ENCODE measurements at regions not wholly inside any gene's neighbourhood (a gene's known extent, or its start where the extent isn't known, plus 50 kb on each side); places are given as distances from the start of the nearest gene placed in this dataset.

DNA sequence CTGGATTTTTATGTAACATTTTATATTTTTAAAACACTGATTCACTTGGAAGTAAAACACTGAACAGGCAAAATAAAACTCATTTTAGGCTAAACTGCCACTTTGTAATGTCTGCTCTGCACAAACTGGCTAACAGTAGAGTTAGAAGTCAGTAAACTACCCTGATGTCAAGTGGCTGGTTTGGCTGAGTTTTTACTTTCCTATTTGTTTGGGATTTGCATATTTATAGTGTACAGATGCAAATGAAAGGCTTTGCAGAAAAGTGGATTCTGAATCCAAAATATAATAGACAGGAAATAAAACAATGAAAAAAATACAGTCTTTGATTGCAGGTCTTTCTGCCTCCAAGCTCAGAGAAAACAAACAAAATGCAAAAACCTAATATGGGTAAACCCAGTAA lies 213.1 kb downstream of the CDH26 start (continued):
- TF ChIP-seq PBX3 (IDR thresholded peaks at IDR 0.05) (no peak), TAF1 (IDR thresholded peaks at IDR 0.05; ENCODE audit: borderline replicate concordance, low read depth, low read length) (no peak), FOXM1 (IDR thresholded peaks at IDR 0.05; ENCODE audit: low read depth) (no peak), MAX (IDR thresholded peaks at IDR 0.05; ENCODE audit: low read depth) (no peak)
- TF ChIP-seq, protein P1, sequence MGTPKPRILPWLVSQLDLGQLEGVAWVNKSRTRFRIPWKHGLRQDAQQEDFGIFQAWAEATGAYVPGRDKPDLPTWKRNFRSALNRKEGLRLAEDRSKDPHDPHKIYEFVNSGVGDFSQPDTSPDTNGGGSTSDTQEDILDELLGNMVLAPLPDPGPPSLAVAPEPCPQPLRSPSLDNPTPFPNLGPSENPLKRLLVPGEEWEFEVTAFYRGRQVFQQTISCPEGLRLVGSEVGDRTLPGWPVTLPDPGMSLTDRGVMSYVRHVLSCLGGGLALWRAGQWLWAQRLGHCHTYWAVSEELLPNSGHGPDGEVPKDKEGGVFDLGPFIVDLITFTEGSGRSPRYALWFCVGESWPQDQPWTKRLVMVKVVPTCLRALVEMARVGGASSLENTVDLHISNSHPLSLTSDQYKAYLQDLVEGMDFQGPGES (IDR thresholded peaks at IDR 0.05; ENCODE audit: low read depth, low read length) = no peak

- Histone ChIP-seq H3K27me3 (ENCODE audit: insufficient read depth) (no peaks in the 10 kb centered on the region), H2AFZ (ENCODE audit: low read depth) (no peak overlapping the region), H3K36me3 (replicated peaks in 1 of 2; ENCODE audit: control insufficient read depth in 1 of 2, insufficient read depth in 2 of 2, low read length in 1 of 2) (no peaks in the 10 kb centered on the region), H3K4me2 (no peak overlapping the region), H3K27ac (ENCODE audit: low read depth in 2 of 2, low read length in 1 of 2) (no peak overlapping the region), H3K4me3 (ENCODE audit: low read depth in 2 of 2, low read length in 1 of 2) (no peak overlapping the region), H3K4me1 (ENCODE audit: control insufficient read depth in 1 of 2, insufficient read depth in 2 of 2, low read depth in 1 of 2, low read length in 1 of 2) (no peaks in the 10 kb centered on the region), H3K9me2 (no peaks in the 10 kb centered on the region), H4K20me1 (ENCODE audit: insufficient read depth) (no peaks in the 10 kb centered on the region), H3F3A (replicated peaks; ENCODE audit: insufficient read depth) (no peaks in the 10 kb centered on the region), H3K79me2 (ENCODE audit: insufficient read depth) (no peaks in the 10 kb centered on the region), H3K9ac (no peak overlapping the region), H3K9me3 (no peaks in the 10 kb centered on the region; the same call in 1 of the 2 replicates)
- POLR2A ChIA-PET = no interaction called here
- no peak for DNase-seq
- CTCF ChIA-PET = no interaction called here
- no peak for TF ChIP-seq GABPA (IDR thresholded peaks at IDR 0.05; ENCODE audit: low read depth)
- TF ChIP-seq GATA2 (CRISPR knock-in tag; IDR thresholded peaks at IDR 0.05) = no peak
- TF ChIP-seq RCOR1 (IDR thresholded peaks at IDR 0.05; ENCODE audit: low read length) = no peak
- TF ChIP-seq EZH2phosphoT487 (IDR thresholded peaks at IDR 0.05; ENCODE audit: borderline replicate concordance, low read depth) = no peak
- no peak for TF ChIP-seq CTCF (IDR thresholded peaks at IDR 0.05)
- TF ChIP-seq PBX3 (IDR thresholded peaks at IDR 0.05) = no peak
- no peak for TF ChIP-seq RXRA (IDR thresholded peaks at IDR 0.05; ENCODE audit: borderline replicate concordance, low read depth)
- TF ChIP-seq ELF1 (IDR thresholded peaks at IDR 0.05) = no peak
- TF ChIP-seq TCF12 (IDR thresholded peaks at IDR 0.05) = no peak
- TF ChIP-seq RAD21 (IDR thresholded peaks at IDR 0.05; ENCODE audit: low read length) = no peak
- no peak for TF ChIP-seq USF1 (IDR thresholded peaks at IDR 0.05; ENCODE audit: borderline replicate concordance, low read depth)
- no peak for TF ChIP-seq NRF1 (IDR thresholded peaks at IDR 0.05; ENCODE audit: low read depth, low read length)
- TF ChIP-seq, protein P1 (IDR thresholded peaks at IDR 0.05; ENCODE audit: low read depth, low read length) = no peak
- TF ChIP-seq EP300 (IDR thresholded peaks at IDR 0.05; ENCODE audit: borderline replicate concordance in 1 of 2, low read depth in 1 of 2, low read length in 1 of 2) = no peak
- TF ChIP-seq REST (IDR thresholded peaks at IDR 0.05; ENCODE audit: low read depth, low read length) = no peak
- no peak for TF ChIP-seq CHD2 (IDR thresholded peaks at IDR 0.05; ENCODE audit: low read length, partially characterized antibody)
- no peak for TF ChIP-seq JUND (IDR thresholded peaks at IDR 0.05)
- no peak for TF ChIP-seq RFX5 (IDR thresholded peaks at IDR 0.05; ENCODE audit: low read length)
- 27% methylated on average over 4 of the region's 4 CpGs for WGBS (ENCODE audit: low lambda C conversion rate)
Measured at GRCh38 chr20:60171738-60172137, 213.5 kb downstream of the CDH26 start.

Measured in SK-N-SH (cell line).